ENCODE measurements at regions not wholly inside any gene's neighbourhood (a gene's known extent, or its start where the extent isn't known, plus 50 kb on each side); places are given as distances from the start of the nearest gene placed in this dataset.
A peak's percentile ranks its signal among the peaks of the same experiment; 100 is the strongest.

GRCh38 chr6:27770724-27771123, 141.5 kb downstream of the OR2B2 start:
- Histone ChIP-seq H3K27me3 (ENCODE audit: control insufficient read depth in 3 of 3, insufficient read depth in 3 of 3, low read depth in 1 of 3, low read length in 3 of 3) (peaks cover 0 to 40% (median 0%) of the 10 kb centered on the region in 3 experiments), H3K9ac (ENCODE audit: low read depth, low read length, poor library complexity) (no peak overlapping the region), H2AK5ac (ENCODE audit: low read depth, low read length) (no peak overlapping the region), H3K79me1 (ENCODE audit: low read depth, low read length) (no peaks in the 10 kb centered on the region), H2BK120ac (ENCODE audit: low read depth, low read length) (no peak overlapping the region), H3K23ac (ENCODE audit: low read depth, low read length, poor library complexity) (no peak overlapping the region), H2BK5ac (ENCODE audit: low read length) (no peak overlapping the region), H4K91ac (ENCODE audit: low read depth, low read length, poor library complexity) (no peak overlapping the region), H3K9me3 (replicated peaks in 1 of 2; ENCODE audit: control insufficient read depth in 2 of 2, insufficient read depth in 1 of 2, low read depth in 1 of 2, low read length in 2 of 2) (no peaks in the 10 kb centered on the region), H3K14ac (ENCODE audit: low read length) (no peak overlapping the region), H3K36me3 (replicated peaks in 1 of 2; ENCODE audit: control insufficient read depth in 2 of 2, insufficient read depth in 2 of 2, low read length in 2 of 2) (no peaks in the 10 kb centered on the region), H3K4me3 (ENCODE audit: low read length in 2 of 2) (no peak overlapping the region), H3K4me1 (ENCODE audit: control insufficient read depth in 2 of 2, insufficient read depth in 1 of 2, low read depth in 1 of 2, low read length in 2 of 2) (peaks cover 2 to 6% of the 10 kb centered on the region in 2 donors), H4K8ac (ENCODE audit: low read depth, low read length) (no peak overlapping the region), H3K4ac (ENCODE audit: low read length) (no peak overlapping the region), H3K4me2 (ENCODE audit: insufficient read depth, low read length, poor library complexity, severe bottlenecking) (no peak overlapping the region), H2AFZ (ENCODE audit: low read length) (no peak overlapping the region), H2BK15ac (ENCODE audit: low read length) (no peak overlapping the region), H2BK12ac (ENCODE audit: low read length) (no peak overlapping the region), H3K27ac (replicated peaks; ENCODE audit: low read length) (no peak overlapping the region), H3K18ac (ENCODE audit: low read length) (no peak overlapping the region)
- no peak for DNase-seq (ENCODE audit: low spot score)
- no CpG with 5 or more reads among the region's 3 CpGs for WGBS, 2 donors (ENCODE audit: extremely low coverage in 2 of 2, insufficient read length in 2 of 2, insufficient replicate concordance in 1 of 2)

GRCh38 chr6:27768556-27768955, 143.6 kb downstream of the OR2B2 start:
- no peak for DNase-seq (ENCODE audit: low spot score)

GRCh38 chr6:27767851-27768250, 144.3 kb downstream of the OR2B2 start:
- H2AK5ac ChIP-seq (ENCODE audit: low read depth, low read length): no peak overlapping the region
- H3K27ac ChIP-seq (replicated peaks; ENCODE audit: low read length): no peak overlapping the region
- no peak overlapping the region for H3K4me2 ChIP-seq (ENCODE audit: insufficient read depth, low read length, poor library complexity, severe bottlenecking)
- no peak overlapping the region for H2BK15ac ChIP-seq (ENCODE audit: low read length)
- H4K8ac ChIP-seq (ENCODE audit: low read depth, low read length): no peak overlapping the region
- whole genome bisulfite sequencing, 2 donors (ENCODE audit: extremely low coverage in 2 of 2, insufficient read length in 2 of 2, insufficient replicate concordance in 1 of 2): no CpG with 5 or more reads among the region's 1 CpG
- no peak overlapping the region for H4K91ac ChIP-seq (ENCODE audit: low read depth, low read length, poor library complexity)
- H3K79me1 ChIP-seq (ENCODE audit: low read depth, low read length): no peaks in the 10 kb centered on the region
- H3K4me3 ChIP-seq (ENCODE audit: low read length in 2 of 2): no peak overlapping the region
- H2BK12ac ChIP-seq (ENCODE audit: low read length): no peak overlapping the region
- peaks cover 2 to 6% of the 10 kb centered on the region in 2 donors for H3K4me1 ChIP-seq (ENCODE audit: control insufficient read depth in 2 of 2, insufficient read depth in 1 of 2, low read depth in 1 of 2, low read length in 2 of 2)
- H3K27me3 ChIP-seq (ENCODE audit: control insufficient read depth in 3 of 3, insufficient read depth in 3 of 3, low read depth in 1 of 3, low read length in 3 of 3): peaks cover 0 to 40% (median 0%) of the 10 kb centered on the region in 3 experiments
- no peaks in the 10 kb centered on the region for H3K36me3 ChIP-seq (replicated peaks in 1 of 2; ENCODE audit: control insufficient read depth in 2 of 2, insufficient read depth in 2 of 2, low read length in 2 of 2)
- no peak for DNase-seq (ENCODE audit: low spot score)
- H3K9me3 ChIP-seq (replicated peaks in 1 of 2; ENCODE audit: control insufficient read depth in 2 of 2, insufficient read depth in 1 of 2, low read depth in 1 of 2, low read length in 2 of 2): no peaks in the 10 kb centered on the region
- H2BK5ac ChIP-seq (ENCODE audit: low read length): no peak overlapping the region
- H2BK120ac ChIP-seq (ENCODE audit: low read depth, low read length): no peak overlapping the region
- no peak overlapping the region for H3K23ac ChIP-seq (ENCODE audit: low read depth, low read length, poor library complexity)
- no peak overlapping the region for H3K14ac ChIP-seq (ENCODE audit: low read length)
- H3K4ac ChIP-seq (ENCODE audit: low read length): no peak overlapping the region
- no peak overlapping the region for H3K9ac ChIP-seq (ENCODE audit: low read depth, low read length, poor library complexity)
- no peak overlapping the region for H2AFZ ChIP-seq (ENCODE audit: low read length)
- no peak overlapping the region for H3K18ac ChIP-seq (ENCODE audit: low read length)

More at GRCh38 chr6:27768556-27768955, 143.6 kb downstream of the OR2B2 start:
- H2AFZ ChIP-seq (ENCODE audit: low read length): no peak overlapping the region
- H3K27me3 ChIP-seq (ENCODE audit: control insufficient read depth in 3 of 3, insufficient read depth in 3 of 3, low read depth in 1 of 3, low read length in 3 of 3): peaks cover 0 to 40% (median 0%) of the 10 kb centered on the region in 3 experiments
- no peaks in the 10 kb centered on the region for H3K36me3 ChIP-seq (replicated peaks in 1 of 2; ENCODE audit: control insufficient read depth in 2 of 2, insufficient read depth in 2 of 2, low read length in 2 of 2)
- no peak overlapping the region for H3K27ac ChIP-seq (replicated peaks; ENCODE audit: low read length)
- no peak overlapping the region for H3K4ac ChIP-seq (ENCODE audit: low read length)
- peak overlapping the region; percentile 2 for H3K18ac ChIP-seq (ENCODE audit: low read length)
- no peak overlapping the region for H3K14ac ChIP-seq (ENCODE audit: low read length)
- WGBS, 2 donors (ENCODE audit: extremely low coverage in 2 of 2, insufficient read length in 2 of 2, insufficient replicate concordance in 1 of 2): no CpG with 5 or more reads among the region's 1 CpG
- H2BK5ac ChIP-seq (ENCODE audit: low read length): no peak overlapping the region
- no peak overlapping the region for H3K4me3 ChIP-seq (ENCODE audit: low read length in 2 of 2)
- no peak overlapping the region for H2BK15ac ChIP-seq (ENCODE audit: low read length)
- no peak overlapping the region for H4K91ac ChIP-seq (ENCODE audit: low read depth, low read length, poor library complexity)
- H3K4me1 ChIP-seq (ENCODE audit: control insufficient read depth in 2 of 2, insufficient read depth in 1 of 2, low read depth in 1 of 2, low read length in 2 of 2): peaks cover 2 to 6% of the 10 kb centered on the region in 2 donors
- H3K4me2 ChIP-seq (ENCODE audit: insufficient read depth, low read length, poor library complexity, severe bottlenecking): no peak overlapping the region
- H3K9me3 ChIP-seq (replicated peaks in 1 of 2; ENCODE audit: control insufficient read depth in 2 of 2, insufficient read depth in 1 of 2, low read depth in 1 of 2, low read length in 2 of 2): no peaks in the 10 kb centered on the region
- H2AK5ac ChIP-seq (ENCODE audit: low read depth, low read length): no peak overlapping the region
- H3K79me1 ChIP-seq (ENCODE audit: low read depth, low read length): no peaks in the 10 kb centered on the region
- no peak overlapping the region for H3K9ac ChIP-seq (ENCODE audit: low read depth, low read length, poor library complexity)
- H2BK12ac ChIP-seq (ENCODE audit: low read length): no peak overlapping the region
- no peak overlapping the region for H2BK120ac ChIP-seq (ENCODE audit: low read depth, low read length)
- H4K8ac ChIP-seq (ENCODE audit: low read depth, low read length): no peak overlapping the region
- no peak overlapping the region for H3K23ac ChIP-seq (ENCODE audit: low read depth, low read length, poor library complexity)

GRCh38 chr6:27766405-27766804, 145.8 kb downstream of the OR2B2 start:
- Histone ChIP-seq H4K8ac (ENCODE audit: low read depth, low read length) (no peak overlapping the region), H2BK12ac (ENCODE audit: low read length) (no peak overlapping the region), H3K4me3 (ENCODE audit: low read length in 2 of 2) (no peak overlapping the region), H3K36me3 (replicated peaks in 1 of 2; ENCODE audit: control insufficient read depth in 2 of 2, insufficient read depth in 2 of 2, low read length in 2 of 2) (no peaks in the 10 kb centered on the region), H3K23ac (ENCODE audit: low read depth, low read length, poor library complexity) (no peak overlapping the region), H3K9me3 (replicated peaks in 1 of 2; ENCODE audit: control insufficient read depth in 2 of 2, insufficient read depth in 1 of 2, low read depth in 1 of 2, low read length in 2 of 2) (no peaks in the 10 kb centered on the region), H2BK120ac (ENCODE audit: low read depth, low read length) (no peak overlapping the region), H3K27ac (replicated peaks; ENCODE audit: low read length) (no peak overlapping the region), H2AK5ac (ENCODE audit: low read depth, low read length) (no peak overlapping the region), H3K14ac (ENCODE audit: low read length) (no peak overlapping the region), H3K4me2 (ENCODE audit: insufficient read depth, low read length, poor library complexity, severe bottlenecking) (no peak overlapping the region), H3K4ac (ENCODE audit: low read length) (no peak overlapping the region), H3K4me1 (ENCODE audit: control insufficient read depth in 2 of 2, insufficient read depth in 1 of 2, low read depth in 1 of 2, low read length in 2 of 2) (peaks cover 0 to 2% of the 10 kb centered on the region in 2 donors), H2BK15ac (ENCODE audit: low read length) (no peak overlapping the region), H2BK5ac (ENCODE audit: low read length) (no peak overlapping the region), H3K9ac (ENCODE audit: low read depth, low read length, poor library complexity) (no peak overlapping the region), H3K79me1 (ENCODE audit: low read depth, low read length) (no peaks in the 10 kb centered on the region), H4K91ac (ENCODE audit: low read depth, low read length, poor library complexity) (no peak overlapping the region), H3K18ac (ENCODE audit: low read length) (no peak overlapping the region), H3K27me3 (ENCODE audit: control insufficient read depth in 3 of 3, insufficient read depth in 3 of 3, low read depth in 1 of 3, low read length in 3 of 3) (peaks cover 0 to 30% (median 0%) of the 10 kb centered on the region in 3 experiments), H2AFZ (ENCODE audit: low read length) (no peak overlapping the region)
- no peak for DNase-seq (ENCODE audit: low spot score)
- WGBS, 2 donors (ENCODE audit: extremely low coverage in 2 of 2, insufficient read length in 2 of 2, insufficient replicate concordance in 1 of 2): no CpG with 5 or more reads among the region's 1 CpG
